DMS53 (cell line): ENCODE measurements at regions not wholly inside any gene's neighbourhood (a gene's known extent, or its start where the extent isn't known, plus 50 kb on each side); places are given as distances from the start of the nearest gene placed in this dataset.

ENCODE experiments used
- DNase-seq: peaks from one replicate; lab custom pipeline; 2025; lab: John Stamatoyannopoulos, UW

DNA sequence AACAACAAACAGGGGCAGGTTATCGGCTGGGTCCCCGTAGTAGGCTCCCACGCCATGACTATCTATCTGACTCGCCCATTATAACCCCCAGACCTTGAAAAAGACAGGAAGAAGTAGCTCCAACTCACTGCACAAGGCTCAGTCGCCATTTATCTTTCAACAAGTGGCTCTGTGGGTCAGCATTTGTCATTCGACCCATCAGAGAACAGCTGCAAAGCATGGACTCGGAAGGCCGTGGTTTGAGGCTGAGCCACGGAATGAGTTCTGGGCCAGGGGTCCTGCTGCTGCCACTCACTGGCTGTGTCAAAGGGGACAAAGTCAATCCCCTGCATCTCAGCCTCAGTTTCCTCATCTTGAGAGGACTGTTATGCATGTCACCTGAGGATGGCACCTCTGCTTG is 131.0 kb downstream of the DMRTA2 start:
- no peak for DNase-seq

DNA sequence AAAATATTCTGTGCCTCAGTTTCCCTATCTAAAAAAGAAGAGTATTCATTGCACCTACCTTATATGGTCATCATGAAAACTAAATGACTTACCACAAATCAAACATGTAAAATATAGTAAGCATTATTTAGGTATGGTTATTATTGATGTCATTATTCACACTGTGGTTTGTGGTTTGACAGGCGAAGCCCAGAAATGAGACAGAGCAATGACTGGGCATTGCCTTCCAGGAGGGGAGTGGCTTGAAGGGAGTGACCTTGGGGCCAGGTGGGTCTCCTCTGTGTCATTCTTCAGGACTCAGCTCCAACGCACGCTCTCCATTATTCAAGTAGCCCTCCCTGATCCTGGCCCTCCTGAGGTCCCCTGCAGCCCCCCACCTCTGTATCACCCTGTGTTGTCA is 133.7 kb downstream of the DMRTA2 start:
- no peak for DNase-seq

DNA sequence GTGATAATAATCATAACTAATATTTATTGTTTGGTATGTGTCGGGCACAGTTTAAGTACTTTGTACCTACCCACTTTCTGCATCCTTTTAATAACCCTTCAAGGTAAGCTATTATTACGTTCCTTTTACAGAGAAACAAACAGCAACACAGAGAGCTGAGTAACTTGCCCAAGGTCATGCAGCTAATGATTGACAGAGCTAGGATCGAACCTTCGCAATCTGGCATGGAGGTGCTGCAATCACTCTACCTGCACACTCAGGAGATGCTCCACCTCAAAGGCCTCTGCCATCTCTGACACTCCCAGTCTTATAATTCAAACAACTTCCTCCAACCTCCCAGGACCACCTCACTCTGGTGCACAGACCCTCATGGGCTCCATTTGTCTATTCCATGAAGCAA is 137.2 kb downstream of the DMRTA2 start:
- no peak for DNase-seq

DNA sequence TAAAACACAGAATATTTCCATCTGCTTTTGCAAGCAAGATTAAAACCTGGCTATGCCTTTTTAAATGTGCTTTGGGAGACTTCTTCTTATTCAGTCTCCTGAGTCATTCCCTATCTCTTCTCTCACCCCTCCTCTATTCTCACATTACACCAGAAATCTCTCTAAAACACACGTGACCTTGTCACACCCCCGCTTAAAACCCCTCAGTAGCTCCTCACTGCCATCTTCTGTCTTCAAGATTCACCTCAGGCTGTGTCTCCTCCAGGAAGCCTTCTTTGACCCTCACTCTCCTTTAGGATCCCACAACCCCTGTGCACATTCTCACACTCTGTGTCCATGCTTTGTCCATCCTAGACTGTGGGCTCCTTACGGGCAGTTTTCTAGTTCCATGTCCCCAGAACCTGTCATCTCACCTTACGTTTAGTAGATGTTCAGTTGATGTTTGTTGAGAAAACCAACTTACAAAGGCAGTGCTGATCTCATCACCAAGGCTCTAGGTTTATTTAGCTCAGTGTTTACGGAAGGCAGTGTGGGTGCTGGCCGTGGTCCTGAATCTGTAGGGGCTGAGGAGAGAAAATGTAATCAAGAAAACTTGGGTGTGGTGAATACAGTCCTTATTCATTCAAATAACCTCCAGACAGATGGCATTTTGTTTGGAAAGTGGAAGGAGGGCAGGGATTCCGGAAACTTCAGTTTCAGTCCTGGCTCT is 143.5 kb downstream of the DMRTA2 start:
- DNase-seq, result peak; percentile 61

DNA sequence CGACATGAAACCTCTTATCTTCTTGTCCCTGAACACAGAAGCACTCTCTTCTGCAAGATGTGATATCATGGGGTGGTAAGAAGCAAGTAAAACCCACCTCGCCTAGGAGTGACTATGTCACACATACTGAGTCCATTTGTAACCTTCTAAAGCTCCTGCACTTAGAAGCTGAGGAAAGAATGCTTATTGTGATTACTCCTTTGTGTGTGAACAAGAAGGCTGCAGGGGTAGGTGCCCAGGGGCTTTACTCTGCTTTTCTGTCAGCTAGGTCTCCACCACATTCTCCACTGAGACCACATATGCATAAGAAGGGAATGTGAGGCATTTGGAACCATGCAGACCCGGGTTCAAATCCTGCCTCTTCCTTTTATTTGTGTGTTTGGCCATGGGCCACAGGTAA is 144.3 kb downstream of the DMRTA2 start:
- no peak for DNase-seq

DNA sequence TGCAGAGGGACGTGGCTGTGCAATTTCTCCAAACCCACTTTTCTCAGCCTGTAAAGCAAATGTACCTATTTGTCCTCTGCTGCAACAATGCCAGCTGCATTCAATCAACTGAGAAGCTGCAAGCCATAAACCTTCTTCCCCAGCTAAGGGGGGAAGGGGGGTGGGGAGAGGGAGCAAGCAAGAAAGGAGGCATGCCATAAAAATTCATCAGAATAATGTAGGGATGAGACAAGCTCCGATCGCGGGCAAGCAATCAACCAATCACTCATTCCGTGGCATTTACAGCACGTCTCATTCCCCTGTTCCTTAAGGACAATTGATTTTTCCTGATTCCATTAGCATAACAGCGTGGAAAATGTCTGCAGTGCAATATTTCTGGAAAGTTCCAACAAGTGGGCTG is 144.8 kb downstream of the DMRTA2 start:
- no peak for DNase-seq

DNA sequence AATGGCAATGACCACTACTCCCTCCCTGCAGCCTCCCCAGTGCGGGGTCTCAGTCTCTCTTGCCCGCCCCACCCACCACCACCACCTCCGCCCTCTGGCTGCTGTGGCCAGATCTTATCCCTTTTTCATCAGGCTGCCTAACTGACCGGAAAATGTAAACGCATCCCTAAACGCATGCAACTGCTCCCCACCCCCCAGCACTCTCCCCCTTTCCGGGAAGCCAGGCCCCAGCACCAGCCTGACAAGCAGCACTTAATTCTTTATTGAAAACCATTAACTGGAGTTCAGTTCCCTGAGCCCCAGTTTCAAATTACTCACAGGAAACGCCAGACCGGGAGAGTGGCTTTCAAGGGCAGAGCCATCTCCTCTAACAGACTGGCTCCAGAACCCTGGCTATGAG is 147.7 kb downstream of the DMRTA2 start:
- peak; percentile 56 for DNase-seq

DNA sequence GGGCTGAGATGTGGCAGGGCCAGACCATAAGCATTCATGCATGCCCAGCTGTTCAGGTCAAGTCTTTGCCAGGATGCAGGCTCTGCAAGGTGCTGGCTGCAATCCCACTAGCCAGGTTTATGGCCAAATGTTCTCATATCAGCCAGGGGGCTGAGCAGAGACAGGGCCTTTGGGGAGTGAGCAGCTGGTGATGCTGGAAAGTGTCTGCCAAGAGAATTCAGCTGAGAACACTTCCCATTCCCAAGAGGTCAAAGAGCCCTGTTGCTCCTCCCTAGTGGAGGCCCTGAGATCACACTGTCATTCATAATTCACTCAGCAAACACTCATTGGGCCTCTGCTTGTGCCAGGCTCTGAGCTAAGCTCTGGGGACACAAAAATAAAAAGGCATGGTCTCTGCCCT is 150.3 kb downstream of the DMRTA2 start:
- DNase-seq, result no peak

DNA sequence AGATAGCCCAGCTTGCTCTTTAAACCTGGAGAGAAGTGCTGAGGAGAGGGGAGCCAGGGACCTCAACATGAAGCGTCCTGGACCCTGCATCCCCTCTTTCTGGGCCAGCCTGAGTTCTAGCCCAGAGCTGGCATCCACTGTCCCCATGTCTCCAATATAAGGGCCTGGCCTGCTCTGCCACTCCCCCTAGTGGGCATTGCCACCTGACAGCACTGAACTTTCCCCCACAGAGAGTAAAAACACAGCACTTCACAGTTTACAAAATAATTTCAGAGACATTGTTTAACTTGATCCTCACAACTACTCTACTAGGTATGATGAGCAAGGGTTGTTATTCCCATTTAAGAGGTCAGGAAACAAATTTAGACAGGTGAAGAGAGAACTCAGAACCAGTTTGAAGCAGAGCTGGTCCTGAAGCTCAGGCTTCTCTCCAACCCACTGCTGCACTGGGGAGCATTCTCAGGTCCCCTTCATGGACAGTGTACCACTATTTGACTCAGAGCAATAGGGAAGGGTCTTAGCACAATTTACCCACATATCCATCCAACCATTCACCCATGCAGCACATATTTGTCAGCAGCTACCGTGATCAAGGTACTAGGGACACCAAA is 151.2 kb downstream of the DMRTA2 start:
- DNase-seq, result peak; percentile 84

DNA sequence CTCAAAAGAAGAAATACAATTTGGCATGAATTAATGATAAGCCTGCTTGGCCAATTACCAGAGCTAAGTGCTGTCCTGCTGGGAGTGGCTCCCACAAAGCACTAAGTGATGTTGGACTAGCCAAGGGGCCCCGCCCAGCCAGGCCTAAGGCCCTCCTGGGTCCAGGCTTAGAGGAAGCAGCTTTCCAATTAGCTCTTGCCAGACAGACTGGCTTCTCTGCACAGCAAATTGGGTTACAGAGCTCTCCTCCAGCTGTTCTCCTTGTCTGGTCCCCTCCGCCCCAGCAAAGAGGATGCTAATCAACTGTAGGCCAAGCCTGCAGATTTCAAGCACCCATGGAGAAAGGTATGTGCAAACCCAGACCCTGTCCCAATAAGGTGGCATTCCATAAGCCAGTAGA is 151.9 kb downstream of the DMRTA2 start:
- no peak for DNase-seq

DNA sequence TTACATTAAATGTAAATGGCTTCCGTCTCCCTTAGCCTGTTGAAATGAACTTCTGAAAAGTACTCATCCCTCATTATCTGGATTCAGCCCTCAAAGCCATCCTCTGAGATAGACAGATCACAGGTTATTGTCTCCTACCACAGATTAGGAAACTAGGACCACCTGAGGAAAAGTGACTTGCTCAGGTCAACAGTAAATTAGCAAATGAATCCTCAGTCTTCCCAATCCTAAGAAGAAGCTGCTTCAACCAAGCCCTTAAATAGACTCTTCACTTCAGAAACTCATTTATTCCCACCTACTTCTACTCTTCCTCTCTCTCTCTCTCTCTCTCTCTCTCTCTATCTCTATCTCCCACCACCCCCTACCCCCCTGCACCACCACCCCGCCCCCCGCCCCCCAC is 152.3 kb downstream of the DMRTA2 start:
- DNase-seq, result no peak

DNA sequence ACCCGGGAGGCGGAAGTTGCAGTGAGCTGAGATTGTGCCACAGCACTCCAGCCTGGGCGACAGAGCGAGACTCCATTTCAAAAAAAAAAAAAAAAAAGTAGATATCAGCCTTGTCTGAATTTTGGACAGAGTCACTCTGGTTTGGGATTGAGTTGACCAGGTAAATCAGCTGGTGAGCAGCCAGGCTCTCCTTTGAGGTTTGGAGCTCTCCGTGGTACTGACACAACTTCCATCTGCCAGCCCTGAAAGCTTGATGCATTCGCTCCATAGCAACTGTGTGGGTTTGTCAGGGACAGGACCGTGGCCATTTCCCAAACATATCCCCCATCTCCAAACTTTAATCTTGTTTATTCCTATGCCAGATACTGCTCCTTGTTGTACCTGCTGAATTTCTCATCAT is 155.2 kb downstream of the DMRTA2 start:
- DNase-seq, result peak; percentile 59

DNA sequence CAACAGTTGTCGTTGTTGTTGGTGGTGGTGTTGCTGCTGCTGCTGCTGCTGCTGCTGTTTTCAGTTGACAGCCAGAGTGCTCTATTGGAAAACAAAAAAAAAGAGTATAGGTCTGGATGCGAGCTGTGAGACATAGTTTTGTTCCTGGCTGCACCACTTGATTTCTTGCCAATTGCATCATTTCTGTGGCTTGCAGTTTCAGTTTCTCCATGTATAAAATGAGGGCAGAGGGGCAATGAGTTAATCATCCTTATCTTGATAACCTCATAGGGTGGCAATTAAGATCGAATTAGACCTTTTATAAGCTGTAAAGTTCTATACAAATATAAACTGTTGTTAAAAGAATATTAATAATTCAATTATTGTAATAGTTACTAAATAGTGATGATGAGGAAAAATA is 156.7 kb downstream of the DMRTA2 start:
- DNase-seq, result peak; percentile 20

DNA sequence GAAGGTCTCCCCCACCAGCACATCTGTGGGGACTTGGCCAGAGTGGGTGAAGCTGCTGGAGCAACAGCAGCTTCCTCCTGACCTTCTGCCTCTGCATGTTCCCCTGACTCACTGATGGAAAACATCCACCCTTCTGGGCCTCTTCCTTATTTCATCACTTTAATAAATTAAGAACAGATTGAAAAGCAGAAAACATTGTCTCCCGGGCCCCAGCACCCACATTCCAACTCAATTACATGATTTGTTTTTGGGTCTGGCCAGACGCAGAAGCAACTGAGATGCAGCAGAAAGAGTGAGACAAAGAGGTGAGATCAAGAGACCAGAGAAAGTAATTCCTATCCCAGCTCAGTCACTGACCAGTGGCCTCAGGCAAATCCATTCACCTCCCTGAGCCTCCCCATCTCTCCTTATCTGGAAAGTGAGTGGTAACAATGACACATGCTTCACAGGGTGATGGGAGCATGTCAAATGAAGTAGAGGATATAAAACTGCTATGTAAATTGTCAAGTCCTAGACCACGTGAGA is 157.1 kb downstream of the ELAVL4 start:
- no peak for DNase-seq

DNA sequence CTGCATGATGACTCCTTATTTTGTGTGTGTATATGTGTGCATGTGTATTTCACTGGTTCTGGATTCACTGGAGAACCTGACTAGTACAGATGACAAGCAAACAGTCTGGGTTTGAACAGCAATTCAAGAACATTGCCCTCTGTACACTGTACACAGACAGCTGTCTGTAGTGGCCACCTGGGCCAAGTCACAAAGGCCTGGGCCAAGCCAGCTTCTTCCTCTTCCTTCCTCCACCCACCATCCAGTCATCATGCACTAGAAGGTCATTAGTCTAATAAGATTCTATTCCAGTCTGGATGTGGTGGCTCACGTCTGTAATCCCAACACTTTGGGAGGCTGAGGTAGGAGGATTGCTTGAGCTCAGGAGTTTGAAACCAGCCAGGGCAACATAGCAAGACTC is 155.9 kb downstream of the ELAVL4 start:
- DNase-seq, result peak; percentile 68

DNA sequence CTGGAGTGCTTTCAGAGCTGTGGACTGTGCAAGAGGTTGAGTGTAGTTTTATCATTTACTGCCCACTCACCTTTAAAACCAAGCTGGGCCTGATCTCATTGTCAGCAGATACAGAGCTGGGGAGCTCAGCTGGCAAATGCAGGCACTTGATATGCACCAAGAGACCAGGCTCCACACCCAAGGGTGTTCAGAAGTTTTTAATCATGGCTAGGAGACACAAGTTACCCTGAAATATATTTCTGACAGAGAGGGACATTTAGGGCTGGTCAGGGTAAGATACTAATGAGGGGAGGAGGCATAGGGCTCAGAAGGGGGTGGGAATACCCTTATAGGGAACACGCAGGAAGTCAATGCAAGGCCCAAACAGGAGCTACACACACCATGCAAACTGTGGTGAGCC is 153.7 kb downstream of the ELAVL4 start:
- DNase-seq, result no peak

DNA sequence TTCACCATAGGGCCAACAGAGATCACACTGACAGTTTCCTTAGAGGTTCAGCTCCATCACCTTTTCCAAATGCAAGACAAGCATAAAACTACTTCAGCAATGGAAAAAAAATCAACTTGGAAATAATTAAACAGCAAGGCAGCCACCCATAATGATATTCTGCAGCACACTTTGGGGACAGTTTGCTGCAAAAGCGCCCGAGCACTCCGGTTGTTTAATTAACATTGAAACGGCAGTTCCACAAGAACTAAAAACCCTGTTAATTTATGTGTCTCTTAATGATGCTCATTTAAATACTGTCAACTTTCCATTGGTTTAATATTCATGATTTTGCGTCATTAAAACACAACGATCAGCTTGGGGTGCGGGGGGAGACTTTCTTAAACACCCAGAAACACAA is 153.2 kb downstream of the ELAVL4 start:
- no peak for DNase-seq

DNA sequence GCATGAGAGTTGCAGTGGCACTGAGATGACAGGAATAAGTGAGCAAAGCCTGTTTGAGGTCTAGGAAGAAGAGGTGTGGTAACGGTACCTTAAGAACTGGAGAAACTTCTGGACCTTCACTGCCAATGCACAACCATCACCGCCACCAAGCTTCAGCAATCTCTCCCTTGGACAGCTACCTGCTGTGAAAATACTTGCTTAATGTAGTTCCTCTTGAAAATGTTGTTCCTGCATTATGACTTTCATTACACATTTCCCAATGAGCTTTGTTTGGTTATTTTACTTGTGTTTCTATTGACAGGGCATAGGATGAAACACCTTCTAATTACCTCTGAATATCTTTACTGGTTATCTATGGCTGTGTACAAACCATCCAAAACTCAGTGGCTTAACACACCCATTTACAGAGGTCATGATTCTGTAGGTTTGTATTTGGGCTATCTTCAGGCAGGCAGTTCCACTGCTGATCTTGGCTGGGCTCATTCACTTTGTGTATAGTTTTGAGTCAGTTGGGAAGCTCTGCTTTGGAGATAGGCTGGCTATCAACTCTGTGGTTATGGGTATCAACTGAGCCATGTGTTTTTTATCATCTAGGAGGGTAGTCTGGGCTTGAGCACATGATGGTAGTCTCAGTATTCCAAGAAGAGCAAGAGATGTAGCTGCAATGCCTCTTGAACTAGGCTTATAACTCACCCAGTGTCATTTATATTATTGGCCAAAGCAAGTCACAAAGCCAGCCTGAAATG is 149.4 kb downstream of the ELAVL4 start:
- no peak for DNase-seq

DNA sequence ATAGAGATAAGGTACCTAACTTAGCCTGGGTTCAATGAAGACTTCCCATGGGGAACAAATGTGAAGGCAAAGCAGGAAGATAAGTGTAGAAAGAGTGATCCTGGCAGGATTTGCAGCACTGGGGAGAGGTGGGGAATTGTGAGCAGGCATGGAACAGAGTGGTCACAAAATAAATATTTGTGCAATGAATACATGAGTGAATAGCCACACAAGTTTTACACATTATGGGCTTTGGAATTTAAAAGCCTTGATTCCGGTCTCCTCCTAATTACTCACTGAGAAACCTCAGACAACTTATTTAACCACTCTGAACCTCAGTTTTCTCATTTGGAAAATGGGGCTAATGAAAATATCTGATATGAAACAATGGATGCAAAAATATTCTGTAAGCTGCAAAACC is 148.3 kb downstream of the ELAVL4 start:
- peak; percentile 42 for DNase-seq
